Choroid plexus epithelial cell (primary cell): ENCODE measurements at regions not wholly inside any gene's neighbourhood (a gene's known extent, or its start where the extent isn't known, plus 50 kb on each side); places are given as distances from the start of the nearest gene placed in this dataset.

ENCODE experiments used
- DNase-seq: peaks from one replicate; pipeline ENCODE4 v3.0.0-alpha.2; 2010; ENCODE audit warnings: low read depth
- H3K4me3 ChIP-seq: 2 replicates; pipeline ENCODE4 v1.5.1; 2011; ENCODE audit warnings: low read depth, mild to moderate bottlenecking, control low read depth, low read length, moderate library complexity
- TF ChIP-seq, protein P1 (sequence below): conservative IDR thresholded peaks from 2 replicates; pipeline ENCODE4 v1.5.1; 2011; ENCODE audit warnings: low read depth, mild to moderate bottlenecking, control low read depth, inconsistent platforms, low read length, moderate library complexity

DNA sequence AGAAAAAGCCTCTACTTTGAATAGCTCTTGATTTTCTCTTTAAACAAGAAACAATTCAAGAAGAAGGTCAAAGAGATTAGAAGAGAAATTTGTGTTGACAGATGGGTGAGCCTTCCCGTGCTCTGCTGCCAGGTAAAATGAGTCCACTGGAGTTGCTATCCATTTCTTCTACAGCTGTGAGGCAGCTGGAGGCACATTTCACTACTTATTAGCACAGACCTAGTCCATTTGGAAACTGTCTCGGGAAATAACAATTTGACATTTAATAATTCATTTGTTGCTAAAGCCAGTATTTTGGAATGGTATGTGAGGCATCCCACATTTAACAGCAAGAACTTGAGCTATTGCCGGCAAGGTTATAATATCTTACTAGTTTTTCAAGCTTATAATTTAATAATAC is 396.8 kb upstream of the GRIA3 start:
- H3K4me3 ChIP-seq, result no peak overlapping the region
- TF ChIP-seq, protein P1, sequence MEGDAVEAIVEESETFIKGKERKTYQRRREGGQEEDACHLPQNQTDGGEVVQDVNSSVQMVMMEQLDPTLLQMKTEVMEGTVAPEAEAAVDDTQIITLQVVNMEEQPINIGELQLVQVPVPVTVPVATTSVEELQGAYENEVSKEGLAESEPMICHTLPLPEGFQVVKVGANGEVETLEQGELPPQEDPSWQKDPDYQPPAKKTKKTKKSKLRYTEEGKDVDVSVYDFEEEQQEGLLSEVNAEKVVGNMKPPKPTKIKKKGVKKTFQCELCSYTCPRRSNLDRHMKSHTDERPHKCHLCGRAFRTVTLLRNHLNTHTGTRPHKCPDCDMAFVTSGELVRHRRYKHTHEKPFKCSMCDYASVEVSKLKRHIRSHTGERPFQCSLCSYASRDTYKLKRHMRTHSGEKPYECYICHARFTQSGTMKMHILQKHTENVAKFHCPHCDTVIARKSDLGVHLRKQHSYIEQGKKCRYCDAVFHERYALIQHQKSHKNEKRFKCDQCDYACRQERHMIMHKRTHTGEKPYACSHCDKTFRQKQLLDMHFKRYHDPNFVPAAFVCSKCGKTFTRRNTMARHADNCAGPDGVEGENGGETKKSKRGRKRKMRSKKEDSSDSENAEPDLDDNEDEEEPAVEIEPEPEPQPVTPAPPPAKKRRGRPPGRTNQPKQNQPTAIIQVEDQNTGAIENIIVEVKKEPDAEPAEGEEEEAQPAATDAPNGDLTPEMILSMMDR, result no peak
- DNase-seq, result no peak

DNA sequence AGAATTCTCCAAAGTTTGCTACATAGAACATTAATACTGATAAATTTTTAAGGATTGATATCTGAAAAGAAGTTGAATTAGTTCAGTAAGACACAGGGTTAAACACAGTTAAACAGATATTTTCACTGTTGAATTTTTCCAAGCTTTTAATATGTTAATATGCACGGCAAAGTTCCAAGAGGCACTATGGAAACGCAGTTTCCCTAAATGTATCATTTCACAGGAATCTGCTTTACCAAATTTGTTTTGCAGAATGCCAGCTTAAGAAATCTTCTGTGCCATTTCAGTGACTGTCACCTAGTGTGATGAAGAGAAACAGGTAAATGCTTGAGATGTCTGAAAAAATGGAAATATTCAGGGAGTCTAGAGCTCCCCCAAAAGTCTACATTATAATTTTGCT is 395.9 kb upstream of the GRIA3 start:
- no peak for DNase-seq
- TF ChIP-seq, protein P1, result no peak

DNA sequence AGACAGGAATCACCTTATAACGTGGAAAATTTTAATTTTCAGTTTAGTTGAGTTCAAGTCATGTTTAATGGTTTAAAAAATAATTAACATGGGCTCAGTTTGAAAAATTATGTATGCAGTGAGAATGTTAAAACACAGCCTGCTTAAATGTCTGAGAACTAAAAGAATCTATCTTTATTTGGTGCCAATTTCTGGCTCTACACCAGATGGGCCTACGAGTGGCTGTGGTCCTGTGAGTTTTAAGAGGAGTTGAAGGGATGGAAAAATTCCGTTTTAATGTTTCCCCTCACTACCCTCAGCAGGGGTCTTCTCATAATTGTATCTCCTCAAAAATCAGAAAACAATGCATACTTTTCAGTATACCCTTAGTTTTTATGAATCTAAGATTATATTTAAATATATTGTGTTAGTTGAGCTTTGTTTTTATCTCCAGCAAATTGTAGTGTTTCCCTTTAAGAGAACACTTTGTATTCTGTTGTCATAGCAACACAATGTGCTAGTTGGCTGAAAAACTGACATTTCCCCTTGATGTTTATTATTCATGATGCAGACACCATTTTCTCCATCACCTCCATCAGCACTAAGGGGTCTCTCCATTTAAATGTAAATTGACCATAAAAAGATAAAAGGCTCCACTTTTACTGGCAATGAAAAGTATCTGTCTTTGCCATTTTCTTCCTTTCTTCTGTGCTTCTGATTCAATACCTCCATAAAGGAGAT is 393.5 kb upstream of the GRIA3 start:
- no peak overlapping the region for H3K4me3 ChIP-seq
- TF ChIP-seq, protein P1, result no peak
- DNase-seq, result no peak

More for the DNA sequence above, 395.9 kb upstream of the GRIA3 start:
- no peak overlapping the region for H3K4me3 ChIP-seq

DNA sequence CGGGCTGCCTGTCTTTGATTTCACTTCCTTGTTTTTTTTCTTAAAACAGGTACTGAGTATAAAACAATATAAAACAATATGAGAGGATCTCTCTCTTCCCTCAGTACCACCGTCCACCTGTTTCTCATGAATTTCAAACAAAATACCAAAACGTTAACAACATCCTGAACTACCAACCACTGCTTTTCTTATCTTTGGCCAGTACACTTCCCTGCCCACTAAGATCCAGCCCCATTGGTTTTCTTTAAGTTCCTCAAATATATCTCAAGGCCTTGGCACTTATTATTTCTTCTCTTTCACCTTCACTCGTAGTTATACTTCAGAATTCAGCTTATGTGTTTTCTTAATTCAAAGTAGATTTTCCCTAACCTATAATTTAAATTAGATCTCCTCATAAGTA is 370.2 kb upstream of the GRIA3 start:
- DNase-seq, result no peak
- no peak overlapping the region for H3K4me3 ChIP-seq
- TF ChIP-seq, protein P1, result no peak

DNA sequence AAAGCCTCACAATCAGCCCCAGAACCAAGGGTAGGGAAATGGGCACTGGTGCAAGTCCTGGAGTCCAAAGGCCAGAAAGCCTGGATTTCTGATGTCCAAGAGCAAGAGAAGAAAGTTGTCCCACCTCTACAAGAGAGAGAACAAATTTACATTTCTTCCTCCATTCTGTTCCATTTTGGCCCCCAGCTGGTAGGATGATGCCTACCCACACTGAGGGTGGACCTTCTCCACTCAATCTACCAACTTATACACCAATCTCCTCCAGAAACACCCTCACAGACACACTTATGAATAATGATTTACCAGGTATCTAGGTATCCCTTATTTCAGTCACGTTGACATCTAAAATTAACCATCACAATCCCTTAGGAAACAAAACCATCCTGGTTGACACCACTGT is 367.8 kb upstream of the GRIA3 start:
- DNase-seq, result no peak
- TF ChIP-seq, protein P1, result no peak
- no peak overlapping the region for H3K4me3 ChIP-seq

DNA sequence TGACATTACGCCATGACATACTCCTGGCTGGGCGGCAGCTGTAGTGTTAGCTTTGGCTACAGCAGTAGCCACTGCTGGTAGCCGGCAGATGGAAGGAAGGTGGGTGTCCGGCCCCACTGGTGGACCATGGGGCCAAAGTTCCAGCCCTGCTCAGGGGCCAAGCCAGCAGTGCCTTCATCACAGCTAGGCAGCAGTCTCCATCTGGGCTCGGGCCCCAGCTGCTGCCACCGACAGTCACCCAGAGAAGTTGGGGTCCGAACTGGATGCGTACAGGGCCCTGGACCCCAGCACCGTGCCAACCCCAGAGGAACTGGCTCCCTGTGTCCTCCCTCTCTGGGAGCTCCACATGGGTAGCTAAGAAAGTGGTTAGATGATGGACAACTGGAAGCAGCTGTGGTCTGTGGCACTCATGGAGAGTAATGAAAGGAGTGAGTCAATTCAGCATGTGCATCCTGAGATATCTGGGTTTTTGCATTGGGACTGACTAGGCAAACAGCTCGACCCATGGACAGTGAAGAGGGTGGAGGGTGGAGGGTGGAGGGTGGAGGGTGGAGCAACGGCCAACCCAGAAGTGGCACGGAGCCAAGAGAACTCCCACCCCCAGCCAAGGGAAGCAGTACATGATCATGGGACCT is 366.6 kb upstream of the GRIA3 start:
- TF ChIP-seq, protein P1, result no peak
- H3K4me3 ChIP-seq, result no peak overlapping the region
- DNase-seq, result no peak

DNA sequence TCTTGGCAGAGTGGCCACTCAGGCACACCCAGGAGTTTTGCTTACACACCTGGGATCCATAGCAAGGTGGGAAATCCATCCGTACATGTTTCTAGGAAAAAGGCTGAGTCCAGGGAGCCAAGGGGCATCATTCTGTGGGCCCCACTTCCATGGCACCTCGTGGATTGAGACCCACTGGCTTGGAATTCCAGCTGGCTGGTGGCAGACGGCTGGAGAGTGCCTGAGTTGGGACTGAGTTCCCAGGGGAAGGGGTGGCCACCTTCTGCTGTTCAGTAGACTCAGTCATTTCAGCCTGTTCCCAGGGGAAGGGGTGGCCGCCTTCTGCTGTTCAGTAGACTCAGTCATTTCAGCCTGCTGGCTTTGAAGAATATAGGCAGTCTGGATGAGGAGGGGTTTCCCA is 366.0 kb upstream of the GRIA3 start:
- TF ChIP-seq, protein P1, result no peak
- DNase-seq, result no peak
- H3K4me3 ChIP-seq, result no peak overlapping the region
